NCI-H1930 (cell line): ENCODE measurements at regions not wholly inside any gene's neighbourhood (a gene's known extent, or its start where the extent isn't known, plus 50 kb on each side); places are given as distances from the start of the nearest gene placed in this dataset.

Source experiments
- DNase-seq, 2 experiments: peaks; one replicate each; lab custom pipeline; 2025; lab: John Stamatoyannopoulos, UW

DNA sequence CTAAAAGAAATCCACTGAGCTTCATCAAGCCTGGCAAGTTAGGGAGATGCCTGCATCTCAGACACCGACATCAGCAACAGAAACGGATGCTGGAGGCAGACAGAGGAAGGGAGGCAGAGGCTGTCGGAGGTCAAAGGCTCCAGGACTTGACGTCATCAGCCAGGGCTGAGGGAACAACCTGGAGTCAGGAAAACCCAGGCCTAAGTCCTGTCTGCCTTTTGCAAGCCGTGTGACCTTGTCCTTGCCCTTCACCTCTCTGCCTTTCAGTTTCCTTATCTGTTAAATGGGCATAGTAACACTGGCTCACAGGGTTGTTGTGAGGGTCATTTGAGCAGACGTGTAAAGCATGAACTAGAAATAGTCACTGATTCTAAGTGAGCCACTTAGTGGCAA lies 194.2 kb downstream of the BCL11B start:
- no peak for DNase-seq

DNA sequence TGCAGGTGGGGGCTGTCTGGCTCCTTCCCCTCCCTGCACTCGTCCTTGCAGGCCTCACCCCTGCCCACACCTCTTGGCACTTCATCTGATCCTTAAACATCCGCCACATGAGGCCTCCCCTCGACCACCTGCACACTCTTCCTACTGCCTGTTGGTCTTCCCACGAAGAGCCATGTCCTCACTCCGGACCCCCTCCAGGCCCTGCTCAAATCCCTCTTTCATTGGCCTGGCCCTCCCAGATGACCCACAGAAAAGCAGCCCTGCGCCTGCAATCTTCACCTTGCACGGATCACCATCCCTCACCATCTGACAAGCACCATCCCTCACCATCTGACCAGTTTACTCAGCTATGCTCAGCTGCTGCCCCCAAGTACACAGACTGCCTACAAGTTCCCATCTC lies 193.6 kb downstream of the BCL11B start:
- no peak for DNase-seq

GRCh38 chr14:99079061-99079727 lies 192.8 kb downstream of the BCL11B start:
- DNase-seq, result no peak

DNA sequence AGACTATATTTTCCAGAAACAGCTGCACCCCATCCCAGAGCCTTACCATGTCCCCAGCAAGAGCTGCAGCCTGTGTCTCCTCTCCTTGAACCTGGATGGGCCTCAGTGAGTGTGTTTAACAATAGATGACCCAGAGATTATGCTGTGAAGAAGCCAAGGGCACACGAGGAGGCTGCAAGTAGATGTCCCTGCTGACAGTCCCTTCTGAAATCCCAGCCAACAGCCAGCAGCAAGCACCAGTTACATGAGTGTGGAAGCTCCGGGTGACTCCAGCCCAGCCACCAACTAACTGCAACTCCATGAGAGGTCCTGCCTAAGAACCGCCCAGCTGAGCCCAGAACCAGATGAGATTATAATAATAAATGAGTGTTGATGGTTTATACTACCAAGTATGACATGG lies 191.7 kb downstream of the BCL11B start:
- DNase-seq, result no peak

DNA sequence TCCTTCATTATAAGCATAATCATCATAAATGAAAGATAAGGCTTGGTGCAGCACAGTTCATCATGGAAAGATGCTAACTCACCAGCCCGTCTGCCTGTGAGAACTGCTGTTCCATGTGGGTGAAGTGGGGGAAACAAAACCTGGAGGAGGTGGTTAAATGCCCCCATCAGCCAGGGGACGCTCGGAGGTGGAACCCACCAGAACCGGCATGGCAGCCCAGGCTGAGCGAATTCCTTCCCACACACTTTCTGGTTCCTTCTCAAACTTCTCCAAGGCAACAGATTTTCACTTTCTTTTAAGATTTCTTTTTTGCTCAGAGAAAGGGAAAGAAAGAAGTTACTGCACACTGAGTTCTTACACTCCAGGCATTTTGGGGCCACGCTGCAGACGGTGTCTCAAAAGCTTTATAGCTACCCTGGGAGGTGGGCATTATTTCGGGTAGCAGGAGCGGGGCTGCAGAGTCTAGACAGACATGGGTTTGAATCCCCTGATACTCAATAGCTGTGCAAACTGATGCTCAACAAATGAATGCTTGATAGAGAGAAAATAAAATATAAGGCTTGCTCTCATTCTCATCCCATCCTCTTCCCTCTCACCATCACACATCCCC lies 190.7 kb downstream of the BCL11B start:
- DNase-seq, result no peak

- no peak for DNase-seq
These were observed 190.1 kb downstream of the BCL11B start for GRCh38 chr14:99081880-99082279.

DNA sequence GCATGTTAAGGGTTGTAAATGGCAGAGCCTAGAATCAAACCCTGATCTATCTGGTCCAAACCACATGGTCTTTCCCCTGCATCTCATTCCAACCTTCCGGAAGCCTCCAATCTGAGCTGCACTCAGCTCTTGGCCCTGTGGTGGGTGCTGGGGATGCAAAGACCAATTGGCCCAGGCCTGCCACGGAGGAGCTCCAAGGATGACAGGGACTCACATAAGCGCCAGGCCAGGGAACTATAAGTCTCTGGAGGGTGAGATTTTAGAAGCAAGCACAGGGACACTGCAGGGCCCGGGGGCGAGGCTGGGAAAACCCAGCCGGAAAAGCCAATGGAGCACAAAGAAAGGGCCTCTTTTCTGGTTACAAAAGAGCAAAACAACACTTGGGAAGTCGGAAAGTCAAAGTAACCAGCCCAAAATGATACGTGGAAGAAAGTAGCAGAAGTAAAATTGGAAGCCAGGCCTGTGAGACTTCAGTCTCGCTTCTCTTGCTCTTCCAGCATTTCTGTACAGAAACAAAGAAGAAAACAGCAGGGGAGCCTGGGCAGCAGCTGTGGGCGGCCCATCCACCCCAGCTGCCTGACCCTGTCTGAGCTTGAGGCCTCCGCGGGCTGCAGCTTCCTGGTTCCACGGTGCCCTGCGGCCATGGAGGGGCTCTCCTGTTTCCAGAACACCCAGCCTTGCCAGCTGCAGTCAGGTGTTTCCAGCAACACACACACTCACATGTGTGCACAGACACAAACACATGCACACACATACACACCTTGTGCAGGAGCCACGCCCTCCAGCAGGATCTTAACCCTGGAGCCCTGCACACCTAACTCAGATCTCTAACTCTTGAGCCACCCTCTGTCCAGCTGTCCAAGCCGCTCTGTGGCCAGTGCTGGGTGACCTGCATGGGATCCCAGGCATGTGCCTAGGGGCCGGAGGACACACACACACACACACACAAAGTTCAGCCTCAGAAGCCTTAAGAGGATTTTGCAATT lies 178.2 kb downstream of the BCL11B start:
- no peak for DNase-seq

DNA sequence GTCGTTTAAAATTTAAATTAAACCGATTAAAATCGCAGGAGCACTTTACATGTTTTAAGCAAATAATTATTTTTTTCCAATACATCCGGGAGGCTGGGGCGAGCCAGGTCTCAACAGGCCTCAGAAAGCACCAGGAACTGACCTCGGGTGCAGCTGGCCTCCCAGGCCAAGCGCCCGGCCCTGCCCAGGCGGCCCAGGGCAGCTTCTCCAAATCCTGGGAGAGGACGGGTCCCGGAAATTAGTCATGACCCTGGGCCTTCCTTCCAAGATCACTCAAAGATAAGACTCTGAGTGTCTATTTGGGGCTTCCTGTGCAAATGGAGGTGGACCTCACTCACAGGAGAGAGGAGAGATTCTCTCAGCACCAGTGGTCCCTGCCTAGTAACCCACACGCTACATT lies 177.1 kb downstream of the BCL11B start:
- no peak for DNase-seq

GRCh38 chr14:99095369-99095768 lies 176.6 kb downstream of the BCL11B start:
- no peak for DNase-seq

GRCh38 chr14:99098199-99098598 lies 173.8 kb downstream of the BCL11B start:
- no peak for DNase-seq

DNA sequence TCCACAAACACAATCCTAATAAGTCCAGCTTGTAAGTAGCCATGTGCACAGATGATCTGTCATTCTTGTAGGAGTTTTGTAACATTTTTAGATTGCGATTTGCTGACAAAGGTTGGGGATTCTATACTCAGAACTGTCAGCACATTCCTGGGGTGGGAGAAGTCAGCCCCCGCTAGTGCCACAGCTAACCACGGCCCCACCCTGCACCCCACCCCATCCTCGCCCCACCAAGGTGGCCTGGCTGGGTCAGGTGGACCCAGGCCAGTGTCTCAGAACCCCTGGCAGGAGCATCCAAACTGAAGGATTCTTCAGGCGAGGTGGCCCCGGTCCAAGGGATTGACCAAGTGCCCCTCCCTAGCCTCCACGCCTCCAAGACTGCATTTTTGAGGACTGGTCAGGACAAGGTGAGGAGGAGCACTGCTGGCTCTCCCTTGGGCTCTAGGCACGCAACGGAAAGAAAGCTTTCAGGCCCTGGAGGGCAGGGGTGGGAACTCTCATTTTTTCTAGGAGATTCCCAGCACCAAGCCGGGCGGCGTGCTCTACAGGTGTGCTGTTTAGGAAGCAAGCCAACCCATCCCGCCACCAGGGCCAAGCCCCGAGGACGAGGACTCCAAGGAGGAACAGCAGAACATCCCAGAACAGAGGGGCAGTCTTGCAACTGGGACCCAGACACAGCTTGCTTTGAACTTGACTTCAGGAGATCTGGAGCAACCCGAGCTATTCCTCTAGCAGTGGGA lies 172.8 kb downstream of the BCL11B start:
- DNase-seq, result no peak

DNA sequence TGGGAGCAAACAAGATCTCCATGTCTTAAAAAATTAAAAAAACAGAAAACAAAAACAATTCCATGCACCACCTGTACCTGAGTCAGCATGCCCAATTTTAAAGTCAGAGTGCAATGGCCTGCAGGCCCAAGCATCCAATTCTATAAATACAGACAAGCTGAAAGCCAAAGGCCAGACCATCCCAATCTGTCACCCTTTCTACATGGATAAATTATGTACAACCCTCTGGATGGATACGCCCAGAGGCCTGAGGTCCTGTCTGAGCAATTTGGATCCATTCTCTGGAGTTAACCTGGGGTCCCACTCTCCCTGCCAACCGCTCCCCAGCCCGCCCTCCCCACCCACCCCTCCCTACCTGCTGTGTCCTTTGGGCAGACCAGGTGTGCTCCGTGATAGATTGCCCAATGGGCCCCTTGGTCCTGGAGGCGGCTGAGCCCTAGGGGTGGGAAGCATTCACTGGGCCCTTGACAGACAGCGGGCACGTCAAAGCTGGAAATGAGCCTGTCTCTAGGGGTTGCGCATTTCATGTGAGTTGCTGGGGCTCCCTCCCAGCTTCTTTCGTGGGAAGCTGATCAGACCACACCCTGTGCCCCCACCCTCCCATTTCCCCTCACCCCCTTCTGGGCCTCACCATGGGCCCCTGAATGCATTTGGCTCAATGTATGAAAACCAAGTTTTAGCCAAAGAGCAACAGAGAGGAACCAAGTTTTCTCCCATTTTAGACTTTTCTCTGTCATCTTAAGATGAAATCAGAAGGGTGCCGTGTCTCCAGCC lies 171.3 kb downstream of the BCL11B start:
- DNase-seq, result no peak

DNA sequence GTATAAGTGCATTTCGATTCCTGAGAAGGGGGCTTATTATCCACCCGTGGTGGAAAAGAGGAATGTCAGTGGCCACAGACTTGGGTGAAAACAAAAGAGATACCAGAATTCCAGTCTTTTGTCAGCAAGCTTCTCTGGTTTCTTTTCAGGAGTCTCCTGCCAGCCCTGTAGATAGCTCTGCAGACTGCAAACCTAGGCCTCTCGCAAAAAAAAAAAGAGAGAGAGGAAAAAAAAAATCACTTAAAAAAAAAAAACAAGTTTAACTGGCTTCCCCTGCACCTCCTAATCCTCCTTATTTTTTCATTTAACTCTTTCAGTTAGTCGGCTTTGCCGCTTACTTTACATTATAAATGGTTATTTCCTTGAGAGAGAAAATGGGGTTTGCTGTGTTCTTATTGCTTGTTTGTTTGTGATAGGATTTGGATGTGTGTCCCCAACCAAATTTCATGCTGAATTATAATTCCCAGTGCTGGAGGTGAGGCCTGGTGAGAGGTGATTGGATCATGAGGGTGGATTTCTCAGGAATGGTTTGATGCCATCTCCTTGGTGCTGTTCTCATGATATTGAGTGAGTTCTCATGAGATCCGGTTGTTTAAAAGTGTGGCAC lies 170.0 kb downstream of the BCL11B start:
- no peak for DNase-seq

GRCh38 chr14:99116741-99117295 lies 155.2 kb downstream of the BCL11B start:
- no peak for DNase-seq

DNA sequence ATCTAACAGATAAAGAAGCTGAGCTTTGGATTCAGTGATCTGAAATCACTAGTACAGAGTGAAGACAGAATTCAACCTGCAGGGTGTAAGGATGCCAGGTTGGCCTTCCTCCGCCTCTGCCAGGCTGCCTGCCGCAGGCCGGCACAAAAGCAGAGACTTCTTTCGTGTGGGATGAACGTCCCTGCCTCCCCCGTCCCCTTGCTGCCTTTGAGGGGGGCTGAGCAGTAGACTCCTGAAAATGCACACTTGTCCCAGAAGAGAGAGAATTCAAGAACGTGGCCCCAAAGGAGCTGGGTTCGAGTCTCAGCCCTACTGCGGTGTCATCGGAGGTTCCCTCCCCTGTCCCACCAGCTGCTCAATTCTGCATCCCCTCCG lies 154.3 kb downstream of the BCL11B start:
- no peak for DNase-seq

DNA sequence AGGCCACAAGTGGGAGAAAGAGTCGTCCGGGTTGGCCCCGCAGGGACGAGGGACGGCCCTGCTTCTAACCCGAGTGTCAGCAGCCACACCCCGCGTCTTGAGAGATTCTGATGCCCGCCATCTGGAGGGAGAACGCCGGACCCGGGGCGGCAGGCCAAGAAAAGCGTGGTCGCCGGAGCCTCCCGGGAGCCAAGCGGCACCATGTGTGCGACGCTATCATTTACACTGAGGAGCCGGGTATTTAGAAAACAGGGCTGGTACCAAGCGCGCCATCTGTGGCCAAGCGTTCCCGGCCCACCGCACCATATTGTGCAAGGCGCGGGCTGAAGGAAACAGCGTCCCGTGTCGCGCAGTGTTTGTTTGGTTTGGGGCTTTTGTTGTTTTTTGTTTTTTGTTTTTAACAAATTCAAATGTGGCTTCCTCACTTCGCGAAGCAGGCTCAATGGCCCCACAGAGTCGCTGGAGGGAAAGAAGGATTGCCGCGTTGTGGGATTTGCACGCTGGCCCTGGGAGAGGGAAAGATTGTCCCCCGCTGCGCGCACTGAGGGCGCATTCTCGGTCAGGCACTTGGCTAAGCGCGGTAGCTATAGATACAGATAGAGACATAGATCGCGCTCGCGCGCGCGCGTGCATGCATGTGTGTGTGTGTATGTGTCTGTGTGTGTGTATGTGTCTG lies 153.8 kb downstream of the BCL11B start:
- DNase-seq, result no peak

- no peak for DNase-seq
These were observed 153.1 kb downstream of the BCL11B start for GRCh38 chr14:99118946-99119345.
